OCI-LY7 (cell line): ENCODE measurements at regions not wholly inside any gene's neighbourhood (a gene's known extent, or its start where the extent isn't known, plus 50 kb on each side); places are given as distances from the start of the nearest gene placed in this dataset.

Experiments used
- BruUV-seq: library from RNA; stranded (reverse); fragments of 400-500 nt; replicated peaks from 2 replicates; lab custom pipeline; 2021; lab: Mats Ljungman, UMichigan
- CTCF ChIA-PET: fragments of 300-600 bp; sonication (Branson Sonifier 250); formaldehyde crosslinking; loops from one replicate; lab custom pipeline; 2022; ENCODE audit warnings: antibody characterized with exemption; ENCODE audit not compliant: unreplicated experiment; lab: Charles Lee
- POLR2A ChIA-PET: fragments of 300-600 bp; sonication (Branson Sonifier 250); formaldehyde crosslinking; loops from one replicate; lab custom pipeline; 2022; ENCODE audit warnings: antibody characterized with exemption; lab: Charles Lee
- DNase-seq: peaks from one replicate; pipeline ENCODE4 v3.0.0-alpha.2; 2015; ENCODE audit warnings: low spot score
- H2AFZ ChIP-seq: fragments of 200-600 bp; sonication (generic), shearing (Covaris generic); 2 replicates; pipeline ENCODE4 v1.6.1; 2014; ENCODE audit warnings: mild to moderate bottlenecking, antibody characterized with exemption, low read length, moderate library complexity
- H3K27ac ChIP-seq: fragments of 200-600 bp; sonication (generic); 2 replicates; pipeline ENCODE4 v1.5.1; 2014; ENCODE audit warnings: mixed run types, low read depth, mild to moderate bottlenecking, moderate library complexity, low read length, inconsistent platforms; ENCODE audit not compliant: poor library complexity, severe bottlenecking
- H3K36me3 ChIP-seq: fragments of 200-600 bp; sonication (generic); 2 replicates; pipeline ENCODE4 v1.6.1; 2014; ENCODE audit warnings: mild to moderate bottlenecking, antibody characterized with exemption, low read length, moderate library complexity, mixed read lengths; ENCODE audit not compliant: insufficient read depth
- H3K4me1 ChIP-seq: fragments of 200-600 bp; sonication (generic); 2 replicates; pipeline ENCODE4 v1.5.1; 2014; ENCODE audit warnings: mild to moderate bottlenecking, low read length; ENCODE audit not compliant: insufficient read depth, poor library complexity, severe bottlenecking
- H3K4me2 ChIP-seq: fragments of 200-600 bp; sonication (generic); 2 replicates; pipeline ENCODE4 v1.6.1; 2014; ENCODE audit warnings: mild to moderate bottlenecking, low read length
- H3K4me3 ChIP-seq: fragments of 200-600 bp; sonication (generic); 2 replicates; pipeline ENCODE4 v1.5.1; 2014; ENCODE audit warnings: mild to moderate bottlenecking, low read depth, low read length; ENCODE audit not compliant: poor library complexity, severe bottlenecking
- H3K79me2 ChIP-seq: fragments of 200-600 bp; sonication (generic); 2 replicates; pipeline ENCODE4 v1.6.1; 2016; ENCODE audit warnings: low read depth, mild to moderate bottlenecking, low read length, moderate library complexity, mixed read lengths; ENCODE audit not compliant: insufficient read depth
- H3K9me2 ChIP-seq: fragments of 200-600 bp; sonication (generic); 2 replicates; pipeline ENCODE4 v1.6.1; 2016; ENCODE audit warnings: mild to moderate bottlenecking, low read length, mixed read lengths; ENCODE audit not compliant: insufficient read depth
- H3K9me3 ChIP-seq: fragments of 200-600 bp; sonication (generic); 2 replicates; pipeline ENCODE4 v1.6.1; 2014; ENCODE audit warnings: mild to moderate bottlenecking, mixed run types, low read length, mixed read lengths
- H4K20me1 ChIP-seq: fragments of 200-600 bp; sonication (generic); 2 replicates; pipeline ENCODE4 v1.6.1; 2014; ENCODE audit warnings: mild to moderate bottlenecking, antibody characterized with exemption, low read length, moderate library complexity, mixed read lengths; ENCODE audit not compliant: insufficient read depth
- EZH2phosphoT487 ChIP-seq: fragments of 200-600 bp; sonication (generic); IDR thresholded peaks from 2 replicates; pipeline ENCODE4 v1.6.1; 2018; ENCODE audit warnings: low read depth, borderline replicate concordance, mild to moderate bottlenecking, mixed run types, antibody characterized with exemption, low read length, moderate library complexity, mixed read lengths
- intact Hi-C: fragments of 100-400 bp; cut with micrococcal nuclease; formaldehyde crosslinking; loops from one replicate; pipeline ENCODE4 v1.10.0; 2022; ENCODE audit not compliant: unreplicated experiment
- TF ChIP-seq, protein P1 (sequence below): fragments of 200-600 bp; sonication (generic); conservative IDR thresholded peaks from 2 replicates; pipeline ENCODE4 v1.5.1; 2014; ENCODE audit warnings: mild to moderate bottlenecking, antibody characterized with exemption, low read length, moderate library complexity, mixed read lengths

DNA sequence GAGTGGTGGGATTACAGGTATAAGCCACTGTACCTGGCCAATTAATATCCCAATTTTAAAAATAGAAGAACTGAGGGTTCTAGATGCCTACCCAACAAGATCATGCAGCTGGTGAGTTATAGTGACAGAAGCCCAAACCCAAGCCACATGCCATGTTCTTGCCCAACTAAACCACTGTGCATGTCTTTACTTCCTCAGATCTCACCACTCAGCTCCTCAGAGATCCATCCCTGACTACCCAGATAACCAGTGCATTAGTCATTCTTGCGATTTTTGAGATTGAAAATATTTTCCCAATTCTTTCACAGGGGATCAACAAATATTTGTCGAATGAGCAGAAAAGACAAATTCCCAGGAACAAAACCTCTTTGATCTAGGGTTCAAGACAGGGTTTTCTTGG, 303.1 kb downstream of the CBLN1 start:
- H3K79me2 ChIP-seq, result no peaks in the 10 kb centered on the region
- no peaks in the 10 kb centered on the region for H3K9me2 ChIP-seq
- no peak overlapping the region for H3K4me2 ChIP-seq
- no peaks in the 10 kb centered on the region for H4K20me1 ChIP-seq
- no peak overlapping the region for H3K4me3 ChIP-seq
- ChIA-PET POLR2A (interaction anchor here (0.7 kb wide), 1 partner anchor 9 kb away, joined by 3 read pairs; no protein-coding TSS in a partner anchor), CTCF (no interaction called here)
- H3K27ac ChIP-seq, result no peak overlapping the region
- no TSS peak for BruUV-seq
- TF ChIP-seq, protein P1, sequence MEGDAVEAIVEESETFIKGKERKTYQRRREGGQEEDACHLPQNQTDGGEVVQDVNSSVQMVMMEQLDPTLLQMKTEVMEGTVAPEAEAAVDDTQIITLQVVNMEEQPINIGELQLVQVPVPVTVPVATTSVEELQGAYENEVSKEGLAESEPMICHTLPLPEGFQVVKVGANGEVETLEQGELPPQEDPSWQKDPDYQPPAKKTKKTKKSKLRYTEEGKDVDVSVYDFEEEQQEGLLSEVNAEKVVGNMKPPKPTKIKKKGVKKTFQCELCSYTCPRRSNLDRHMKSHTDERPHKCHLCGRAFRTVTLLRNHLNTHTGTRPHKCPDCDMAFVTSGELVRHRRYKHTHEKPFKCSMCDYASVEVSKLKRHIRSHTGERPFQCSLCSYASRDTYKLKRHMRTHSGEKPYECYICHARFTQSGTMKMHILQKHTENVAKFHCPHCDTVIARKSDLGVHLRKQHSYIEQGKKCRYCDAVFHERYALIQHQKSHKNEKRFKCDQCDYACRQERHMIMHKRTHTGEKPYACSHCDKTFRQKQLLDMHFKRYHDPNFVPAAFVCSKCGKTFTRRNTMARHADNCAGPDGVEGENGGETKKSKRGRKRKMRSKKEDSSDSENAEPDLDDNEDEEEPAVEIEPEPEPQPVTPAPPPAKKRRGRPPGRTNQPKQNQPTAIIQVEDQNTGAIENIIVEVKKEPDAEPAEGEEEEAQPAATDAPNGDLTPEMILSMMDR, result no peak
- TF ChIP-seq EZH2phosphoT487, result no peak
- DNase-seq, result no peak
- no peaks in the 10 kb centered on the region for H3K9me3 ChIP-seq
- intact Hi-C loops, result no loop called here
- H2AFZ ChIP-seq, result no peak overlapping the region
- no peaks in the 10 kb centered on the region for H3K36me3 ChIP-seq
- no peaks in the 10 kb centered on the region for H3K4me1 ChIP-seq

- Histone ChIP-seq H3K79me2 (no peaks in the 10 kb centered on the region), H3K4me2 (no peak overlapping the region), H3K4me1 (no peaks in the 10 kb centered on the region), H4K20me1 (no peaks in the 10 kb centered on the region), H3K4me3 (no peak overlapping the region), H3K9me3 (no peaks in the 10 kb centered on the region), H3K9me2 (no peaks in the 10 kb centered on the region), H2AFZ (no peak overlapping the region), H3K36me3 (no peaks in the 10 kb centered on the region), H3K27ac (no peak overlapping the region)
- DNase-seq, result no peak
- POLR2A ChIA-PET, result no interaction called here
- TF ChIP-seq EZH2phosphoT487, result no peak
- TF ChIP-seq, protein P1, result no peak
- BruUV-seq, result no TSS peak
- CTCF ChIA-PET, result no interaction called here
- intact Hi-C loops, result no loop called here
These were observed 309.4 kb downstream of the CBLN1 start for GRCh38 chr16:48972236-48972635.

DNA sequence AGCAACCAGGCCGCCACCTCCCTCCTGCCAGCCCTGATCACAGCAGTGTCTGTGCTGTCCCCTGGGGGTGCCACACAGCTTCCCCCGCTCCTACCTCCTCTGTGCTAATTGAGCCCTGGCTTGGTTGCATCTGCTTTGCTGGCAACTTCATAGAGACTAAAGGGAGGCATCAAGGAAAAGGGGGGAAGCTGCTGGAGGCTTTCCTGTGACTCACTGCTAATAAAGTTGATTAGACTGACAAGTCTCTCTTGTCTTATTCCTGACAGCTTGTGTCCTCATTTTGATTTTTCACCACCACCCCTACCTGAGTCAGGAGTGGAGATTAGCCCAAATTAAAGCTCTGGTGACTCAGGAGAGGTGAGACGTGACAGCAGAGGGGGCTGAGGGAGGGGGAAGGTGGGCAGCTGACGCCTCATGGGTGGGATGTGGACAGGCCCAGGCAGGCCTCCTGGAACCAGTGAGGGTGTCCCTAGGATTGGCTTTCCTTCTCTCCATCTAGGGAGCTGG, 310.0 kb downstream of the CBLN1 start:
- Histone ChIP-seq H3K36me3 (no peaks in the 10 kb centered on the region), H3K4me2 (no peak overlapping the region), H3K9me2 (no peaks in the 10 kb centered on the region), H3K4me1 (no peaks in the 10 kb centered on the region), H3K4me3 (no peak overlapping the region), H3K27ac (no peak overlapping the region), H3K79me2 (no peaks in the 10 kb centered on the region), H4K20me1 (no peaks in the 10 kb centered on the region), H2AFZ (no peak overlapping the region), H3K9me3 (no peaks in the 10 kb centered on the region)
- ChIA-PET POLR2A (no interaction called here), CTCF (no interaction called here)
- no TSS peak for BruUV-seq
- DNase-seq, result no peak
- intact Hi-C loops, result no loop called here
- no peak for TF ChIP-seq EZH2phosphoT487
- TF ChIP-seq, protein P1, result no peak
